Right renal cortex interstitium (tissue), 3 donors: ENCODE measurements at regions not wholly inside any gene's neighbourhood (a gene's known extent, or its start where the extent isn't known, plus 50 kb on each side); places are given as distances from the start of the nearest gene placed in this dataset.
"Not testable (repeated sequence)": the region's sequence is repeated elsewhere in the genome, so short reads cannot be mapped to it uniquely, and the experiment has no call there.

Source experiments
- DNase-seq, 3 donors: peaks; one replicate each; pipeline ENCODE4 v3.0.0-alpha.2; 2013; ENCODE audit warnings: low read depth in 3 of 3, low spot score in 2 of 3

DNA sequence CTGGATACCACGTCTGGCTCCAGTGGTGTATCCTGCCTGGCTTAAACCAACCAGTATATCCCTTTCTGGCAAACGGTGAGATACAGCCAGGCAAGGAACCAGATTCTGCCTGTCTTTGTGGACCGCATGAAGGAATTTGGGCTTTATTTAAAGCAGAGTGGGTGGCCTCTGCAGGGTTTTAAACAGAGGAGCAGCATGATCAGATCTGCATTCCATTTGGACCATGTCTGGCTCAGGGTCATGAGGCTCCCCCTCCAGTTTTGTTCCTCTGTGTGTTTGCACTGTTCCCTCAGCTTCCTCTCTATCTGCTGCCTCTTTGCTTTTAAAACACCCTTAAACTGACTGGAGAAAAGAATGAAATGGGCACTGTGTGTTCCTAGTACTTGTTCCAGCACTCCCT, 195.0 kb downstream of the GIPC2 start:
- no peak for DNase-seq

- no peak for DNase-seq
Observed at GRCh38 chr1:78247079-78247478, 201.3 kb downstream of the GIPC2 start.

DNA sequence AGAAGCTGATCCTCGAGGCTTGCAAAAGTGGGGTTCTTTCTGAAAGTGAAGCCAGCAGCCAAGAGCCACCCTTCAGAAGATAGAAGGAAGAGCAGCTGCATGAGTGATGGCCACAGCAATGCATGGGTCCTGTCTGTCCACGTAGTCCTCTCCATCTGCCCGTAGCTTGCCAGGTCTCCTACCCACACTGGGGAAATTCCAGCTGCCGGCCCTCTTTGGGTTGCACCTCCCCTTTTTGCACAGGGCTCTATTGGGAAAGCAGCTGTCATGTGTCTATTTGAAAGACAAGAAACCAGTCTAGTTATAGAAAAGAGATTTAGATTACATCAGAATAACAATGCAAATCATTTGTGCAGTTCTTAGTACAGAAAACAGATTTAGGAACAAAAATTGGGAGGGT, 204.4 kb downstream of the GIPC2 start:
- DNase-seq, result no peak

GRCh38 chr1:78254517-78254916, 208.8 kb downstream of the GIPC2 start:
- DNase-seq, result no peak

GRCh38 chr1:78255383-78255782, 209.6 kb downstream of the GIPC2 start:
- DNase-seq, result no peak

DNA sequence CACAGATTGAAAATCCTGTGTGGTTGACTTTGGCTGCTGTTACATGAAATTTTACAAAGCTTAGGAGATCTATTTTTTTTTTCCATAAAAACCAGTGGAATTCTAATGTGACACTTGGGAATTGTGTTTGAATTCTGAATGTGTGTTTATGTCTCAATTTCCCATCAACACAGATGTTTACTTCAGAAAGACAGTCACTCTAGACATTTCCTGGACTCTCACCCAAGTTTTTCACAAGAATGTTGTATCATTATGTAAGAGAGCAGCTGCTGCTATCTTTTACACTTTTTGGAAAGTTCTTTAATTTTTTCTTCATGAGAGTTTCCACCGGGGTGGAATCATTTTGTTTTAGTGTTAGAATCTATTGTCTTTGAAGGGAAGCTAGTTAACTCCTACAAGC, 210.1 kb downstream of the GIPC2 start:
- DNase-seq, result no peak

GRCh38 chr1:78263459-78263858, 217.7 kb downstream of the GIPC2 start:
- DNase-seq, result no peak

GRCh38 chr1:78263946-78264345, 218.2 kb downstream of the GIPC2 start:
- DNase-seq, result no peak

- DNase-seq, result no peak
Observed at GRCh38 chr1:78267513-78268218, 221.9 kb downstream of the GIPC2 start.

GRCh38 chr1:78269591-78269990, 221.2 kb upstream of the PTGFR start:
- DNase-seq, result no peak

DNA sequence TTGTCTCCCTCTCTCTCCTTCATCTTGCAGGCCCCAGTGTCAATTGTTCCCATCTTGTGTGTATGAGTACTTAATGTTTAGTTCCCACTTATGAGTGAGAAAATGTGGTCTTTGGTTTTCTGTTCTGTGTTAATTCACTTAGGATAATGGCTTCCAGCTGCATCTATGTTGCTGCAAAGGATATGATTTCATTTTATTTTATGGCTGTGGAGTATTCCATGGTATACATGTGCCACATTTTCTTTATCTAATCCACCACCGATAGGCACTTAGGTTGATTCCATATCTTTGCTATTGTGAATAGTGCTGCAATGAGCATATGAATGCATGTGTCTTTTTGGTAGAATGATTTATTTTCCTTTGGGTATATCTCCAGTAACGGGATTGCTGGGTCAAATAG, 219.4 kb upstream of the PTGFR start:
- not testable (repeated sequence) for DNase-seq

DNA sequence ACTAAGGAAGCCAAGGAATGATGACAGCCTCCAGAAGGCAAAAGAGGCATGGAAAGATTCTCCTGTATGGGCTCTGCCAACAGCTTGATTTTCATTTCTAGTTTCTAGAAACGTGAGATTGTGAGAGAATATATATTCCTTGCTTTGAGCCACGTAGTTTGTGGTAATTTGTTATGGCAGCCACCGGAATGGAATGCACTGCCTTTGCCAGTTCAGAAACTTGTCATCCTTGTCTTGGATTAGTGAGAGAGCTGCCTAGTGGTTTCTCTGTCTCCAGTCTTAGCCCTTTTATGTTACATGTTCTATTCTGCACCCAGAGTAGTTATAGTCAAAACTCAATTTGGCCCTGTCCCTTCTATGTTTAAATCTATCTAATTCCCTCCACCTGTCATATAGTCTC, 216.0 kb upstream of the PTGFR start:
- no peak for DNase-seq

- DNase-seq, result no peak
Observed at GRCh38 chr1:78275456-78275855, 215.3 kb upstream of the PTGFR start.

- DNase-seq, result no peak
Observed at GRCh38 chr1:78275906-78276685, 214.7 kb upstream of the PTGFR start.

GRCh38 chr1:78277253-78277652, 213.5 kb upstream of the PTGFR start:
- DNase-seq, result no peak

- DNase-seq, result no peak
Observed at GRCh38 chr1:78279051-78279450, 211.7 kb upstream of the PTGFR start.

DNA sequence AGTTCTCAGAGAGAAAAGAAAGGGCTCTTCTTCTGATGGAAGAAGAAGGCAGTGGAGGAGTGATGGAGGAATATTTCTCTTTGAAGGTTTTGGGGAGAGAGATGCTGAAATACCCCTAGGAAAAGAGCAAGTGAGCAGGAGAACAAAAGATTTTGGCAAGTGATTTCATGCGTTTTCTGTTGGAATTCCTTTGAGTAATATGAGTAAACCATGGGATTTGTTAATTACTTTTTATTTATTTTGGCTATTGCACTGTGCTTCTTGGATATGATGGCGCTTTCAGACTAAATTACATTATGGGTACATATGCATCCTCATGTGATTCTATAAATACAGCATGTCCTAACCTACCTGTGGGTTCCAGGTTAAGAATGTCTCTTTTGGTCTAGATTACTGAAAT, 210.1 kb upstream of the PTGFR start:
- DNase-seq, result no peak

GRCh38 chr1:78281580-78281979, 209.2 kb upstream of the PTGFR start:
- DNase-seq, result no peak

DNA sequence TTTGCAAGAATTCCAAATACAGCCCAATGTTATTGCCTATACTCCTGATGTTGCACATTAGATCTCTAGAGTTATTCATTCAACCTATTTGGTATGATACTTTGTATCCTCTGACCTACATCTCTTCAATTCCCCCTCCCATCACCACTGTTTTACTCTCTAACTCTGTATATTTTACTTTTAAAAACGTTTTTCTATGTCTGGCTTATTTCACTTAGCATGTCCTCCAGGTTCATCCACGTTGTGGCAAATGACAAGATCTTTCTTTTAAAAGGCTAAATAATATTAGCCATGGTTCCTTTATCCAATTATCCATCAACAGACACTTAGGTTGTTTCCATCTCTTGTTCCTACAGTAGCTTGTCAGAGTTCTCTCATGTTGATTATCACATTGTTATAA, 207.1 kb upstream of the PTGFR start:
- DNase-seq, result no peak

- DNase-seq, result no peak
Observed at GRCh38 chr1:78284354-78284753, 206.4 kb upstream of the PTGFR start.

- DNase-seq, result no peak
Observed at GRCh38 chr1:78286686-78287085, 204.1 kb upstream of the PTGFR start.

DNA sequence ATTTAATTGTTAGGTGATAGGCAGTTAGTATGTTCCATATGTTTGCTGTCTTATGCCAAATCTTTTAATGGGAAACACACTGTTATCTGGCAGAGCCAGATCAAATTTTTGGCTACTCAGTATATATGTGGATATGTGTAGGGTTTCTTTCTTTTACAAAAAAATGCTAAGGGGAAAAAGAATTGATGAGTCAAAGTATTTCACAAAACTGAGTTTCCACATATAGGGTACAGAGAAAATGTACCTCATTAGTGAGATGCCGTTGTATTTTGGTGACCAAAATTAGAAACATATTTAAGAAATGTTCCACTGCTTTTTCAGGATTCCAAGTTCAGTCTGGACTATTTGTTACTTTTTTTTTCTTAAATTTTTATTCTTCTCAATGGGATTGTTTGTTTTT, 201.2 kb upstream of the PTGFR start:
- no peak for DNase-seq
